ENCODE measurements at regions not wholly inside any gene's neighbourhood (a gene's known extent, or its start where the extent isn't known, plus 50 kb on each side); places are given as distances from the start of the nearest gene placed in this dataset.
"Not testable (repeated sequence)": the region's sequence is repeated elsewhere in the genome, so short reads cannot be mapped to it uniquely, and the experiment has no call there.

DNA sequence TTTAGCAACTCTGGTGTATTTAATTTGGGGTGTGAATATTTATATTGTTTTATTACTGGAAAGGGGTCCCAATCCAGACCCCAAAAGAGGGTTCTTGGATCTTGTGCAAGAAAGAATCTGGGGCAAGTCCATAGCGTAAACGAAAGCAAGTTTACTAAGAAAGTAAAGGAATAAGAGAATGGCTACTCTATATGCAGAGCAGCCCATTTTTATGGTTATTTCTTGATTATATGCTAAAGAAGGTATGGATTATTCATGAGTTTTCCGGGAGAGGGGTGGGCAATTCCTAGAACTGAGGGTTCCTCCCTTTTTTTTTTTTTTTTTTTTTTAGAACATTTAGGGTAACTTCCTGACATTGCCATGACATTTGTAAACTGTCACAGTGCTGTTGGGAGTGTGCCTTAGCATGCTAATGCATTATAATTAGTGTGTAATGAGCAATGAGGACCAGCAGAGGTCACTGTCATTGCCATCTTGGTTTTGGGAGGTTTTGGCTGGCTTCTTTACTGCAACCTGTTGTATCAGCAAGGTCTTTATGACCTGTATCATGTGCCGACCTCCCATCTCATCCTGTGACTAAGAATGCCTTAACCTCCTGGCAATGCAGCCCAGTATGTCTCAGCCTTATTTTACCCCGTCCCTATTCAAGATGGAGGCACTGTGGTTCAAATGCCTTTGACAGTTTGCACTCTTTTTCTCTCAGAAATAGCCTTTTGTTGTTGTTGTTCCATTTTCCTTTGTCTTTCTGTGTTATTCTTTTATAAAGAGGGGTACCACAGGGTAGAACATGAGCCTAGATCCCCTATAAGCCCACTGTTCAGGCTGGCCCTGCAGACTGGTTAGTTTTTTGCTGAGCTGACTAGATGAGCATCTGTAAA is 75.5 kb upstream of the DCD start:
- TF ChIP-seq, protein P1, sequence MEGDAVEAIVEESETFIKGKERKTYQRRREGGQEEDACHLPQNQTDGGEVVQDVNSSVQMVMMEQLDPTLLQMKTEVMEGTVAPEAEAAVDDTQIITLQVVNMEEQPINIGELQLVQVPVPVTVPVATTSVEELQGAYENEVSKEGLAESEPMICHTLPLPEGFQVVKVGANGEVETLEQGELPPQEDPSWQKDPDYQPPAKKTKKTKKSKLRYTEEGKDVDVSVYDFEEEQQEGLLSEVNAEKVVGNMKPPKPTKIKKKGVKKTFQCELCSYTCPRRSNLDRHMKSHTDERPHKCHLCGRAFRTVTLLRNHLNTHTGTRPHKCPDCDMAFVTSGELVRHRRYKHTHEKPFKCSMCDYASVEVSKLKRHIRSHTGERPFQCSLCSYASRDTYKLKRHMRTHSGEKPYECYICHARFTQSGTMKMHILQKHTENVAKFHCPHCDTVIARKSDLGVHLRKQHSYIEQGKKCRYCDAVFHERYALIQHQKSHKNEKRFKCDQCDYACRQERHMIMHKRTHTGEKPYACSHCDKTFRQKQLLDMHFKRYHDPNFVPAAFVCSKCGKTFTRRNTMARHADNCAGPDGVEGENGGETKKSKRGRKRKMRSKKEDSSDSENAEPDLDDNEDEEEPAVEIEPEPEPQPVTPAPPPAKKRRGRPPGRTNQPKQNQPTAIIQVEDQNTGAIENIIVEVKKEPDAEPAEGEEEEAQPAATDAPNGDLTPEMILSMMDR (IDR thresholded peaks at IDR 0.05; ENCODE audit: insufficient read depth, low read length, poor library complexity, severe bottlenecking): peak; percentile 74
- H3K27me3 ChIP-seq (replicated peaks; ENCODE audit: control insufficient read depth, insufficient read depth, low read length): no peaks in the 10 kb centered on the region; the same call in 1 of the 2 replicates
- no peak for DNase-seq (ENCODE audit: extremely low read depth, insufficient read length)
- no peaks in the 10 kb centered on the region for H3K36me3 ChIP-seq (ENCODE audit: control insufficient read depth, insufficient read depth, low read length)
- no peak overlapping the region for H3K4me3 ChIP-seq (replicated peaks; ENCODE audit: low read depth, low read length)

DNA sequence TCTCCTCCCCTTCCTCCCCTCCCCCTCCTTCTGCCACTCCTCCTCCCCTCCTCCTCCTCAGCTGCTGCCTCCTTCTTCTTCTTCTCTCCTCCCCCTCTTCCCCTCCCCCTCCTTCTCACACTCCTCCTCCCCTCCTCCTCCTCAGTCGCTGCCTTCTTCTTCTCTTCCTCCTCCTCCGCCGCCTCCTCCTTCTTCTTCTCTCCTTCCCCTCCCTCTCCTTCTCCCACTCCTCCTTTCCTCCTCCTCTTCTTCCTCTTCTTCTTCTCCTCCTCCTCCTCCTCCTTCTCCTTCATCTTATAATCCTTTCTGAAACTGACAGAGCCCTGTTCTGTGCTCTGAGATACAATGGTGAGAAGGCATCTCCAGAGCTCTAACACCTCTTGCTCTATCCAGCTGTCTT is 73.1 kb upstream of the DCD start:
- TF ChIP-seq, protein P1 (IDR thresholded peaks at IDR 0.05; ENCODE audit: insufficient read depth, low read length, poor library complexity, severe bottlenecking): no peak
- Histone ChIP-seq H3K36me3 (ENCODE audit: control insufficient read depth, insufficient read depth, low read length) (no peaks in the 10 kb centered on the region), H3K4me3 (replicated peaks; ENCODE audit: low read depth, low read length) (no peak overlapping the region), H3K27me3 (replicated peaks; ENCODE audit: control insufficient read depth, insufficient read depth, low read length) (no peaks in the 10 kb centered on the region)
- DNase-seq (ENCODE audit: extremely low read depth, insufficient read length): no peak

DNA sequence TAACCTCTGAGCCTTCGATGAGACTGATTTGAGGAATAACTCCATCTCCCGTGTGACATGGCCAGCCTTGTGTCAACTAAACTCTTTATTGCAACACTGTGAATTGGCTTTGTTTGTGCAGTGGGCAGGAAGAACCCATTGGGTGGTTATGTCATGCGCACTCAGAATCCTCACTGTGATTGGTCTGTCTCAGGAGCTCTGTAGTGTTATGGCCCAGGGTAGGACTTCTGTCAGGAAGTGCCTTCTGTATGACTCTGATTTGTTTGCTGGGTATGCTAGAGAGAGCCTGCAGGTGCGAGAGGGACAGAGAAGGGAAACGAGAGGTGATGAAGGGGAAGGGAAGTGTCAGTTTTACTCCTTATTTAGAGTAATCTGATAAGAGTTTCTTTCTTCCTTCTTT is 71.5 kb upstream of the DCD start:
- Histone ChIP-seq H3K36me3 (ENCODE audit: control insufficient read depth, insufficient read depth, low read length) (no peaks in the 10 kb centered on the region), H3K4me3 (replicated peaks; ENCODE audit: low read depth, low read length) (no peak overlapping the region), H3K27me3 (replicated peaks; ENCODE audit: control insufficient read depth, insufficient read depth, low read length) (peaks cover 1% of the 10 kb centered on the region; the same call in 1 of the 2 replicates)
- DNase-seq (ENCODE audit: extremely low read depth, insufficient read length): no peak
- TF ChIP-seq, protein P1 (IDR thresholded peaks at IDR 0.05; ENCODE audit: insufficient read depth, low read length, poor library complexity, severe bottlenecking): no peak

DNA sequence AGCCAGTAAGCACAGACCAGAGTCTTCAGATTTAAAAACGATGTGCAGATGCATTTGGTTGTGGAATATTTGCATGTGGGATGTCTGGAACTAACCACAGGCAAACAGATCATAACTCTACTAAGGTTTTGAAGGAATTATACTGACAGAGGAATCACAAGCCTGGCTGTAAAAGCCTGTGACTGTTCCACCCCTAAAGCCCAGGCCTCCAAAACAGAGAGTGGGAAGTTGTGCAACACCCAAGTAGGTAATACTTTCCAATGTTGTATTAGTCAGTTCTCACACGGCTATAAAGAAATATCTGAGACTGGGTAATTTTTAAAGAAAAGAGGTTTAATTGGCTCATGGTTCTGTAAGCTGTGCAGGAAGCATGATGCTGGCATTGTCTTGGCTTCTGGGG is 68.1 kb upstream of the DCD start:
- TF ChIP-seq, protein P1 (IDR thresholded peaks at IDR 0.05; ENCODE audit: insufficient read depth, low read length, poor library complexity, severe bottlenecking): no peak
- no peak for DNase-seq (ENCODE audit: extremely low read depth, insufficient read length)
- Histone ChIP-seq H3K27me3 (replicated peaks; ENCODE audit: control insufficient read depth, insufficient read depth, low read length) (peaks cover 1% of the 10 kb centered on the region; the same call in 1 of the 2 replicates), H3K4me3 (replicated peaks; ENCODE audit: low read depth, low read length) (no peak overlapping the region), H3K36me3 (ENCODE audit: control insufficient read depth, insufficient read depth, low read length) (no peaks in the 10 kb centered on the region)

DNA sequence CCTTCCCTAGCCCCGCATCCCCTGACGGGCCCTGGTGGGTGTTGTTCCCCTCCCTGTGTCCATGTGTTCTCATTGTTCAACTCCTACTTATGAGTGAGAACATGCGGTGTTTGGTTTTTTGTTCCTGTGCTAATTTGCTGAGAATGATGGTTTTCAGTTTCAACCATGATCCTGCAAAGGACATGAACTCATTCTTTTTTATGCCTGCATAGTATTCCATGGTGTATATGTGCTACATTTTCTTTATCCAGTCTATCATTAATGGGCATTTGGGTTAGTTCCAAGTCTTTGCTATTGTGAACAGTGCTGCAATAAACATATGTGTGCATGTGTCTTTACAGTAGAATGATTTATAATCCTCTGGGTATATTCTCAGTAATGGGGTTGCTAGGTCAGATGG is 65.7 kb upstream of the DCD start:
- not testable (repeated sequence) for H3K27me3 ChIP-seq (replicated peaks; ENCODE audit: control insufficient read depth, insufficient read depth, low read length); H3K4me3 ChIP-seq (replicated peaks; ENCODE audit: low read depth, low read length); H3K36me3 ChIP-seq (ENCODE audit: control insufficient read depth, insufficient read depth, low read length); DNase-seq (ENCODE audit: extremely low read depth, insufficient read length)

DNA sequence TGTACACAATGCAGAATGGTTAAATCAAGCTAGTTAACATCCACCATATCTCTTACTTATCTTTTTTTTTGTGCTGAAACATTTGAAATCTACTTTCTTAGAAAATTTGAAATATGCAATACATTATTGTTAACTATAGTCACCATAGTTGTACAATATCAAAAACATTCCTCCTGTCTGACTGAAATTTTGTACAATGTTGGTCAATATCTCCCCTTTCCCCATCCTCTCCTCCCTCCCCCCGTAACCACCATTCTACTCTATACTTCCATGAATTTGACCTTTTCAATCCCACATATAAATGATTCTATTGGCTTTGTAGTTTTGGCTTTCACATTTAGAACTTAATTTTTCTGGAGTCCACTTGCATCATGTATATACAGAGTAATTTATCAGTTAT is 63.5 kb upstream of the DCD start:
- TF ChIP-seq, protein P1 (IDR thresholded peaks at IDR 0.05; ENCODE audit: insufficient read depth, low read length, poor library complexity, severe bottlenecking): no peak
- Histone ChIP-seq H3K4me3 (replicated peaks; ENCODE audit: low read depth, low read length) (no peak overlapping the region), H3K36me3 (ENCODE audit: control insufficient read depth, insufficient read depth, low read length) (no peaks in the 10 kb centered on the region), H3K27me3 (replicated peaks; ENCODE audit: control insufficient read depth, insufficient read depth, low read length) (peaks cover 1% of the 10 kb centered on the region; the same call in 1 of the 2 replicates)
- DNase-seq (ENCODE audit: extremely low read depth, insufficient read length): no peak

Data from GM06990 (cell line).